Keratinocyte (primary cell): ENCODE measurements at regions not wholly inside any gene's neighbourhood (a gene's known extent, or its start where the extent isn't known, plus 50 kb on each side); places are given as distances from the start of the nearest gene placed in this dataset.

ENCODE experiments used
- CTCF ChIP-seq, 3 experiments: IDR thresholded peaks in 1 of 3; conservative IDR thresholded peaks in 1 of 3; optimal IDR thresholded peaks in 1 of 3; 2 replicates in 2 of 3; 3 replicates in 1 of 3; pipeline versions ENCODE3 to v1.5.1; 2011; ENCODE audit warnings: low read length in 3 of 3, mild to moderate bottlenecking in 3 of 3, moderate library complexity in 2 of 3, control low read depth in 1 of 3, inconsistent platforms in 1 of 3; ENCODE audit not compliant: insufficient read depth in 2 of 3; ENCODE audit errors: extremely low read depth in 1 of 3
- EZH2 ChIP-seq: IDR thresholded peaks from one replicate; pipeline ENCODE4 v1.6.1; 2012; ENCODE audit warnings: inconsistent platforms, mild to moderate bottlenecking, low read length, moderate library complexity

GRCh38 chr1:201763455-201764140, 65.4 kb upstream of the IPO9 start:
- TF ChIP-seq CTCF (optimal IDR thresholded peaks at IDR 0.05 in 1 of 3, IDR thresholded peaks at IDR 0.05 in 1 of 3, conservative IDR thresholded peaks at IDR 0.05 in 1 of 3; ENCODE audit: extremely low read depth in 1 of 3, insufficient read depth in 2 of 3, low read length in 3 of 3) (no peak), EZH2 (no peak)
